Muscle layer of colon (tissue), 2 donors: ENCODE measurements at regions not wholly inside any gene's neighbourhood (a gene's known extent, or its start where the extent isn't known, plus 50 kb on each side); places are given as distances from the start of the nearest gene placed in this dataset.
"Not testable (repeated sequence)": the region's sequence is repeated elsewhere in the genome, so short reads cannot be mapped to it uniquely, and the experiment has no call there.

Experiments used
- H3K27ac ChIP-seq: one replicate; pipeline ENCODE4 v1.7.0; 2013; ENCODE audit warnings: low read depth, mild to moderate bottlenecking, low read length, moderate library complexity
- H3K27me3 ChIP-seq, 2 donors: one replicate each; pipeline ENCODE4 v1.7.0; 2013; ENCODE audit warnings: low read length in 2 of 2, mild to moderate bottlenecking in 2 of 2; ENCODE audit not compliant: insufficient read depth in 2 of 2, control insufficient read depth in 1 of 2
- H3K36me3 ChIP-seq: one replicate; pipeline ENCODE4 v1.7.0; 2013; ENCODE audit warnings: mild to moderate bottlenecking, low read length; ENCODE audit not compliant: insufficient read depth
- H3K4me1 ChIP-seq: one replicate; pipeline ENCODE4 v1.7.0; 2013; ENCODE audit warnings: mild to moderate bottlenecking, low read length; ENCODE audit not compliant: insufficient read depth
- H3K4me3 ChIP-seq, 2 donors: one replicate each; pipeline ENCODE4 v1.7.0; 2013; ENCODE audit warnings: low read length in 2 of 2, low read depth in 1 of 2, mild to moderate bottlenecking in 1 of 2, moderate library complexity in 1 of 2
- H3K9ac ChIP-seq: one replicate; pipeline ENCODE4 v1.7.0; 2013; ENCODE audit warnings: low read length
- H3K9me3 ChIP-seq: one replicate; pipeline ENCODE4 v1.7.0; 2013; ENCODE audit warnings: mild to moderate bottlenecking, low read length
- donor health status: abdominal sarcoma.
- donor health status: Adenocarcinoma of cecum.

GRCh38 chr2:89801207-89801606 is 1109.7 kb downstream of the RPIA start:
- H3K4me1 ChIP-seq, H3K9ac ChIP-seq, H3K27me3 ChIP-seq, H3K27ac ChIP-seq, H3K4me3 ChIP-seq, H3K36me3 ChIP-seq, H3K9me3 ChIP-seq: not testable (repeated sequence)

GRCh38 chr2:89806363-89806762 is 1114.9 kb downstream of the RPIA start:
- not testable (repeated sequence) for H3K9me3 ChIP-seq, H3K9ac ChIP-seq, H3K4me1 ChIP-seq, H3K4me3 ChIP-seq, H3K27me3 ChIP-seq, H3K36me3 ChIP-seq, H3K27ac ChIP-seq

GRCh38 chr2:89811295-89811694 is 1119.8 kb downstream of the RPIA start:
- no peaks in the 10 kb centered on the region for H3K36me3 ChIP-seq
- H3K9me3 ChIP-seq = peaks cover 6% of the 10 kb centered on the region
- H3K4me3 ChIP-seq = no peak overlapping the region
- no peaks in the 10 kb centered on the region for H3K4me1 ChIP-seq
- H3K27ac ChIP-seq = no peak overlapping the region
- H3K27me3 ChIP-seq = no peaks in the 10 kb centered on the region
- no peak overlapping the region for H3K9ac ChIP-seq

GRCh38 chr2:89811910-89812309 is 1120.4 kb downstream of the RPIA start:
- H3K4me3 ChIP-seq, H3K9me3 ChIP-seq, H3K27me3 ChIP-seq, H3K27ac ChIP-seq, H3K4me1 ChIP-seq, H3K9ac ChIP-seq, H3K36me3 ChIP-seq: not testable (repeated sequence)

- not testable (repeated sequence) for H3K9me3 ChIP-seq, H3K4me3 ChIP-seq, H3K36me3 ChIP-seq, H3K27ac ChIP-seq, H3K9ac ChIP-seq, H3K27me3 ChIP-seq, H3K4me1 ChIP-seq
Observed at GRCh38 chr2:89814359-89814758, 1122.9 kb downstream of the RPIA start.

GRCh38 chr2:89818873-89819272 is 1127.4 kb downstream of the RPIA start:
- no peak overlapping the region for H3K9ac ChIP-seq
- H3K9me3 ChIP-seq = peaks cover 16% of the 10 kb centered on the region
- H3K4me3 ChIP-seq = no peak overlapping the region
- H3K27ac ChIP-seq = no peak overlapping the region
- H3K27me3 ChIP-seq = no peaks in the 10 kb centered on the region
- H3K36me3 ChIP-seq = no peaks in the 10 kb centered on the region
- no peaks in the 10 kb centered on the region for H3K4me1 ChIP-seq

- Histone ChIP-seq H3K4me1 (no peaks in the 10 kb centered on the region), H3K27me3 (no peaks in the 10 kb centered on the region), H3K4me3 (no peak overlapping the region), H3K9ac (no peak overlapping the region), H3K9me3 (peaks cover 16% of the 10 kb centered on the region), H3K36me3 (no peaks in the 10 kb centered on the region), H3K27ac (no peak overlapping the region)
Observed at GRCh38 chr2:89819809-89820208, 1128.3 kb downstream of the RPIA start.

GRCh38 chr2:89820248-89820647 is 1128.8 kb downstream of the RPIA start:
- H3K9me3 ChIP-seq = peaks cover 16% of the 10 kb centered on the region

GRCh38 chr2:89821455-89821945 is 1130.0 kb downstream of the RPIA start:
- Histone ChIP-seq H3K27ac (no peak overlapping the region), H3K4me3 (no peak overlapping the region), H3K9ac (no peak overlapping the region), H3K9me3 (peaks cover 16% of the 10 kb centered on the region), H3K36me3 (no peaks in the 10 kb centered on the region), H3K27me3 (no peaks in the 10 kb centered on the region), H3K4me1 (no peaks in the 10 kb centered on the region)

More at GRCh38 chr2:89820248-89820647, 1128.8 kb downstream of the RPIA start:
- Histone ChIP-seq H3K4me3 (no peak overlapping the region), H3K4me1 (no peaks in the 10 kb centered on the region), H3K9ac (no peak overlapping the region), H3K36me3 (no peaks in the 10 kb centered on the region), H3K27me3 (no peaks in the 10 kb centered on the region), H3K27ac (no peak overlapping the region)

- H3K27ac ChIP-seq, H3K4me1 ChIP-seq, H3K36me3 ChIP-seq, H3K27me3 ChIP-seq, H3K9ac ChIP-seq, H3K4me3 ChIP-seq: not testable (repeated sequence)
- peaks cover 16% of the 10 kb centered on the region for H3K9me3 ChIP-seq
Observed at GRCh38 chr2:89822342-89822741, 1130.9 kb downstream of the RPIA start.

- no peak overlapping the region for H3K4me3 ChIP-seq
- no peaks in the 10 kb centered on the region for H3K4me1 ChIP-seq
- no peaks in the 10 kb centered on the region for H3K36me3 ChIP-seq
- H3K9me3 ChIP-seq = peaks cover 16% of the 10 kb centered on the region
- H3K27ac ChIP-seq = no peak overlapping the region
- H3K27me3 ChIP-seq = no peaks in the 10 kb centered on the region
- no peak overlapping the region for H3K9ac ChIP-seq
Observed at GRCh38 chr2:89823556-89823955, 1132.1 kb downstream of the RPIA start.

GRCh38 chr2:89825034-89825433 is 1133.6 kb downstream of the RPIA start:
- no peaks in the 10 kb centered on the region for H3K36me3 ChIP-seq
- H3K4me1 ChIP-seq = no peaks in the 10 kb centered on the region
- peaks cover 13% of the 10 kb centered on the region for H3K9me3 ChIP-seq
- no peak overlapping the region for H3K27ac ChIP-seq
- no peaks in the 10 kb centered on the region for H3K27me3 ChIP-seq
- no peak overlapping the region for H3K4me3 ChIP-seq
- no peak overlapping the region for H3K9ac ChIP-seq
